ENCODE measurements at regions not wholly inside any gene's neighbourhood (a gene's known extent, or its start where the extent isn't known, plus 50 kb on each side); places are given as distances from the start of the nearest gene placed in this dataset.
"Not testable (repeated sequence)": the region's sequence is repeated elsewhere in the genome, so short reads cannot be mapped to it uniquely, and the experiment has no call there.

- Mint-ChIP-seq H3K9me3 (ENCODE audit: low read depth) (no peaks in the 10 kb centered on the region), H3K4me3 (ENCODE audit: unreplicated experiment) (no peak overlapping the region), H3K27me3 (ENCODE audit: low read depth) (no peaks in the 10 kb centered on the region), H3K27ac (ENCODE audit: unreplicated experiment) (no peak overlapping the region), H3K36me3 (ENCODE audit: low read depth) (no peaks in the 10 kb centered on the region), H3K4me1 (ENCODE audit: low read depth) (peaks cover 9% of the 10 kb centered on the region)
- DNase-seq (ENCODE audit: low spot score): no peak
- TF ChIP-seq, protein P1, sequence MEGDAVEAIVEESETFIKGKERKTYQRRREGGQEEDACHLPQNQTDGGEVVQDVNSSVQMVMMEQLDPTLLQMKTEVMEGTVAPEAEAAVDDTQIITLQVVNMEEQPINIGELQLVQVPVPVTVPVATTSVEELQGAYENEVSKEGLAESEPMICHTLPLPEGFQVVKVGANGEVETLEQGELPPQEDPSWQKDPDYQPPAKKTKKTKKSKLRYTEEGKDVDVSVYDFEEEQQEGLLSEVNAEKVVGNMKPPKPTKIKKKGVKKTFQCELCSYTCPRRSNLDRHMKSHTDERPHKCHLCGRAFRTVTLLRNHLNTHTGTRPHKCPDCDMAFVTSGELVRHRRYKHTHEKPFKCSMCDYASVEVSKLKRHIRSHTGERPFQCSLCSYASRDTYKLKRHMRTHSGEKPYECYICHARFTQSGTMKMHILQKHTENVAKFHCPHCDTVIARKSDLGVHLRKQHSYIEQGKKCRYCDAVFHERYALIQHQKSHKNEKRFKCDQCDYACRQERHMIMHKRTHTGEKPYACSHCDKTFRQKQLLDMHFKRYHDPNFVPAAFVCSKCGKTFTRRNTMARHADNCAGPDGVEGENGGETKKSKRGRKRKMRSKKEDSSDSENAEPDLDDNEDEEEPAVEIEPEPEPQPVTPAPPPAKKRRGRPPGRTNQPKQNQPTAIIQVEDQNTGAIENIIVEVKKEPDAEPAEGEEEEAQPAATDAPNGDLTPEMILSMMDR (IDR thresholded peaks at IDR 0.05): peak; percentile 61
Measured at GRCh38 chr10:64426745-64427144, 905.5 kb downstream of the REEP3 start.

- Mint-ChIP-seq H3K4me1 (ENCODE audit: low read depth) (peaks cover 3% of the 10 kb centered on the region), H3K27ac (ENCODE audit: unreplicated experiment) (no peak overlapping the region), H3K27me3 (ENCODE audit: low read depth) (no peaks in the 10 kb centered on the region), H3K4me3 (ENCODE audit: unreplicated experiment) (no peak overlapping the region), H3K36me3 (ENCODE audit: low read depth) (no peaks in the 10 kb centered on the region), H3K9me3 (ENCODE audit: low read depth) (no peaks in the 10 kb centered on the region)
- DNase-seq (ENCODE audit: low spot score): no peak
- TF ChIP-seq, protein P1 (IDR thresholded peaks at IDR 0.05): peak; percentile 58
Measured at GRCh38 chr10:64430690-64431323, 909.6 kb downstream of the REEP3 start.

DNA sequence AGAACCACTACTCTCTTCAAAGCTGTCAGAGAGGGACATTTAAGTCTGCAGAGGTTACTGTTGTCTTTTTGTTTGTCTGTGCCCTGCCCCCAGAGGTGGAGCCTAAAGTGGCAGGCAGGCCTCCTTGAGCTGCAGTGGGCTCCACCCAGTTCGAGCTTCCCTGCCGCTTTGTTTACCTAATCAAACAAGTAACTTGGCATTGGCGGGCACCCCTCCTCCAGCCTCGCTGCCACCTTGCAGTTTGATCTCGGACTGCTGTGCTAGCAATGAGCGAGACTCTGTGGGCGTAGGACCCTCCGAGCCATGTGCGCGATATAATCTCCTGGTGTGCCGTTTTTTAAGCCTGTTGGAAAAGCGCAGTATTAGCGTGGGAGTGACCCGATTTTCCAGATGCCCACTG lies 920.7 kb downstream of the REEP3 start:
- DNase-seq (ENCODE audit: low spot score); H3K4me1 Mint-ChIP-seq (ENCODE audit: low read depth); H3K27ac Mint-ChIP-seq (ENCODE audit: unreplicated experiment); H3K4me3 Mint-ChIP-seq (ENCODE audit: unreplicated experiment); H3K36me3 Mint-ChIP-seq (ENCODE audit: low read depth); H3K27me3 Mint-ChIP-seq (ENCODE audit: low read depth): not testable (repeated sequence)
- peaks cover 18% of the 10 kb centered on the region for H3K9me3 Mint-ChIP-seq (ENCODE audit: low read depth)

DNA sequence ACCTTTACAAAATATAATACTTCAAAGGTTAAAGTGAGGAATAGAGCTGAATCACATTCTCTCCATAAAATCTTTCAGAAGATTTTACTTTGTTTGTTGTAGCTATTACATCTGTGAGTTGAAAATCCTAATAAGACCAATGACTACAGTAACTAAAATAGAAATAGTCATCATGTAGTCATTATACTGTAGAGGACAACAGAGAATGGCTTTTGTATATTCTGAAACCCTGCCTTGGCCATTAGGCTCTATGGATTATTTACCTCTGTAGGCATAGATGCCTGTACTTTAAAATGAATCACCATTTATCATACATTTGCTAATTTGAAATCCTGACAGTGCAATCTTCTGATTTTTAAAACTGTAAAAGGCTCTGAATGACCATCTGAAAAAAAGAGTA lies 923.0 kb downstream of the REEP3 start:
- TF ChIP-seq, protein P1 (IDR thresholded peaks at IDR 0.05): no peak
- Mint-ChIP-seq H3K9me3 (ENCODE audit: low read depth) (peaks cover 8% of the 10 kb centered on the region), H3K27me3 (ENCODE audit: low read depth) (peaks cover 7% of the 10 kb centered on the region), H3K36me3 (ENCODE audit: low read depth) (peaks cover 4% of the 10 kb centered on the region), H3K4me1 (ENCODE audit: low read depth) (no peaks in the 10 kb centered on the region), H3K4me3 (ENCODE audit: unreplicated experiment) (no peak overlapping the region), H3K27ac (ENCODE audit: unreplicated experiment) (no peak overlapping the region)
- no peak for DNase-seq (ENCODE audit: low spot score)

DNA sequence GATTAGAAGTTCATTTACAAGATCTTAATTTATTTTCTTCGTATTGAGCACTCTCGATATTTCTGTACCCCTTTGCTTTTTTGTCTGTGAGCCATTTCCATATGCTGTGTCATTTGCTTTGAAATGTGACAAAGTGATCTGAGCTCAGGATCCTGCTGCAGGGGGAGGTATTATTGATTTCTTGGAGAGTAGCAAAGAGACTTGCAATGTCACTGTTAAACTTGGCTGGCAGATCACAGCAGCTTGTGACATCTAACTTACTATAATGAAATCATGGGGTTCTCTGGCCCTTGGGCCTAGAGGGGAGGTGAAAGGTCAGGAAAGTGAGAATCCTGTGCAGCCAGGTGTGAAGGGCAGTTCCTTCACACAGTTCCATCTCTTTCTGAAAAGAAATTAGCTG lies 923.4 kb downstream of the REEP3 start:
- no peaks in the 10 kb centered on the region for H3K4me1 Mint-ChIP-seq (ENCODE audit: low read depth)

More for the DNA sequence above, 923.4 kb downstream of the REEP3 start:
- TF ChIP-seq, protein P1 (IDR thresholded peaks at IDR 0.05): no peak
- no peak overlapping the region for H3K27ac Mint-ChIP-seq (ENCODE audit: unreplicated experiment)
- no peak overlapping the region for H3K4me3 Mint-ChIP-seq (ENCODE audit: unreplicated experiment)
- no peak for DNase-seq (ENCODE audit: low spot score)
- H3K9me3 Mint-ChIP-seq (ENCODE audit: low read depth): peaks cover 4% of the 10 kb centered on the region
- H3K36me3 Mint-ChIP-seq (ENCODE audit: low read depth): peaks cover under 1% of the 10 kb centered on the region
- H3K27me3 Mint-ChIP-seq (ENCODE audit: low read depth): peaks cover 3% of the 10 kb centered on the region
